Erythroblast (primary cell): ENCODE measurements at regions not wholly inside any gene's neighbourhood (a gene's known extent, or its start where the extent isn't known, plus 50 kb on each side); places are given as distances from the start of the nearest gene placed in this dataset.

ENCODE experiments used
- GATA1 ChIP-seq: IDR thresholded peaks from 2 replicates; pipeline ENCODE4 v1.6.1; 2011; ENCODE audit warnings: low read depth, mild to moderate bottlenecking, control low read depth, low read length, moderate library complexity
- POLR2A ChIP-seq: IDR thresholded peaks from 2 replicates; pipeline ENCODE4 v1.6.1; 2011; ENCODE audit warnings: mild to moderate bottlenecking, low read length

DNA sequence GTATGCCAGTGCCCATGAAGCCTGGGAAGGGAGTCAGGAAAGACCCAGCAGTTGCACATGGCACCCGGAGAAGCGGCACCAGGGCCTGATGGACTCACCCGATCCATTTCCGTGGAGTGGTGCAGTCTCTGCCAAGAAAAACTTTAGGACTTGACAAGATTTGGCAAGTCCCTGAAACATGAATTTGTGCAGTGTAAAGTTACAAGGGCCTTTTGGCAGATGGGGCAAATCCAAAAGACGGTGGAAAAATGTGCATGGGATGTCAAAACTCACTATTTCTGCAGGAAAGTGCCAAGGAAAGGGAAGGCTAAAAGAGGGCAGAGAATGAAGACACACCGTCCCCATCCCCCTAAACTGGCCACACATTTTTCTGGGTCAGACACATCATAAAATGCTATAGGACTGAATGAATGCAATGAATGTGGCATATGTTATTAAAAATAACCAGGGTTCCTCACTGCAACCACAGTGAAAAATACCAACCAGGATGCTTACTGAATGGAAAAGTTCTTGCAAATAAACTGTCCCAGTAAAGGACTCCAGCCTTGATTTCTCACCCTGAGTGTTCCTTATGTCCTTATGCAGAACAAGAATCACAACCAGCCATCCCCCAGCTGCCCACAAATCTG, 173.5 kb upstream of the SIX2 start:
- no peak for TF ChIP-seq POLR2A
- TF ChIP-seq GATA1, result no peak
